Uterus (tissue), 2 donors: ENCODE measurements at regions not wholly inside any gene's neighbourhood (a gene's known extent, or its start where the extent isn't known, plus 50 kb on each side); places are given as distances from the start of the nearest gene placed in this dataset.

Experiments
- CTCF ChIP-seq, 4 experiments: fragments of 200-600 bp in 2 of 4; fragments of 450-650 bp in 2 of 4; sonication (generic) in 2 of 4; IDR thresholded peaks; one replicate each; pipeline ENCODE4 v1.5.1; 2016 to 2019; ENCODE audit warnings: antibody characterized with exemption in 4 of 4, mild to moderate bottlenecking in 2 of 4, moderate library complexity in 1 of 4
- POLR2A ChIP-seq, 2 donors: fragments of 450-650 bp; IDR thresholded peaks; one replicate each; pipeline ENCODE4 v1.6.1; 2016; ENCODE audit warnings: antibody characterized with exemption in 2 of 2, mild to moderate bottlenecking in 1 of 2, moderate library complexity in 1 of 2

GRCh38 chr20:6630514-6630913, 137.0 kb upstream of the BMP2 start:
- TF ChIP-seq CTCF (IDR thresholded peaks at IDR 0.05) (no peak), POLR2A (IDR thresholded peaks at IDR 0.05) (no peak)
